OCI-LY7 (cell line): ENCODE measurements at regions not wholly inside any gene's neighbourhood (a gene's known extent, or its start where the extent isn't known, plus 50 kb on each side); places are given as distances from the start of the nearest gene placed in this dataset.

Source experiments
- BruUV-seq: library from RNA; stranded (reverse); fragments of 400-500 nt; replicated peaks from 2 replicates; lab custom pipeline; 2021; lab: Mats Ljungman, UMichigan
- CTCF ChIA-PET: fragments of 300-600 bp; sonication (Branson Sonifier 250); formaldehyde crosslinking; loops from one replicate; lab custom pipeline; 2022; ENCODE audit warnings: antibody characterized with exemption; ENCODE audit not compliant: unreplicated experiment; lab: Charles Lee
- POLR2A ChIA-PET: fragments of 300-600 bp; sonication (Branson Sonifier 250); formaldehyde crosslinking; loops from one replicate; lab custom pipeline; 2022; ENCODE audit warnings: antibody characterized with exemption; lab: Charles Lee
- DNase-seq: peaks from one replicate; pipeline ENCODE4 v3.0.0-alpha.2; 2015; ENCODE audit warnings: low spot score
- H2AFZ ChIP-seq: fragments of 200-600 bp; sonication (generic), shearing (Covaris generic); 2 replicates; pipeline ENCODE4 v1.6.1; 2014; ENCODE audit warnings: mild to moderate bottlenecking, antibody characterized with exemption, low read length, moderate library complexity
- H3K27ac ChIP-seq: fragments of 200-600 bp; sonication (generic); 2 replicates; pipeline ENCODE4 v1.5.1; 2014; ENCODE audit warnings: mixed run types, low read depth, mild to moderate bottlenecking, moderate library complexity, low read length, inconsistent platforms; ENCODE audit not compliant: poor library complexity, severe bottlenecking
- H3K36me3 ChIP-seq: fragments of 200-600 bp; sonication (generic); 2 replicates; pipeline ENCODE4 v1.6.1; 2014; ENCODE audit warnings: mild to moderate bottlenecking, antibody characterized with exemption, low read length, moderate library complexity, mixed read lengths; ENCODE audit not compliant: insufficient read depth
- H3K4me1 ChIP-seq: fragments of 200-600 bp; sonication (generic); 2 replicates; pipeline ENCODE4 v1.5.1; 2014; ENCODE audit warnings: mild to moderate bottlenecking, low read length; ENCODE audit not compliant: insufficient read depth, poor library complexity, severe bottlenecking
- H3K4me2 ChIP-seq: fragments of 200-600 bp; sonication (generic); 2 replicates; pipeline ENCODE4 v1.6.1; 2014; ENCODE audit warnings: mild to moderate bottlenecking, low read length
- H3K4me3 ChIP-seq: fragments of 200-600 bp; sonication (generic); 2 replicates; pipeline ENCODE4 v1.5.1; 2014; ENCODE audit warnings: mild to moderate bottlenecking, low read depth, low read length; ENCODE audit not compliant: poor library complexity, severe bottlenecking
- H3K79me2 ChIP-seq: fragments of 200-600 bp; sonication (generic); 2 replicates; pipeline ENCODE4 v1.6.1; 2016; ENCODE audit warnings: low read depth, mild to moderate bottlenecking, low read length, moderate library complexity, mixed read lengths; ENCODE audit not compliant: insufficient read depth
- H3K9me2 ChIP-seq: fragments of 200-600 bp; sonication (generic); 2 replicates; pipeline ENCODE4 v1.6.1; 2016; ENCODE audit warnings: mild to moderate bottlenecking, low read length, mixed read lengths; ENCODE audit not compliant: insufficient read depth
- H3K9me3 ChIP-seq: fragments of 200-600 bp; sonication (generic); 2 replicates; pipeline ENCODE4 v1.6.1; 2014; ENCODE audit warnings: mild to moderate bottlenecking, mixed run types, low read length, mixed read lengths
- H4K20me1 ChIP-seq: fragments of 200-600 bp; sonication (generic); 2 replicates; pipeline ENCODE4 v1.6.1; 2014; ENCODE audit warnings: mild to moderate bottlenecking, antibody characterized with exemption, low read length, moderate library complexity, mixed read lengths; ENCODE audit not compliant: insufficient read depth
- EZH2phosphoT487 ChIP-seq: fragments of 200-600 bp; sonication (generic); IDR thresholded peaks from 2 replicates; pipeline ENCODE4 v1.6.1; 2018; ENCODE audit warnings: low read depth, borderline replicate concordance, mild to moderate bottlenecking, mixed run types, antibody characterized with exemption, low read length, moderate library complexity, mixed read lengths
- intact Hi-C: fragments of 100-400 bp; cut with micrococcal nuclease; formaldehyde crosslinking; loops from one replicate; pipeline ENCODE4 v1.10.0; 2022; ENCODE audit not compliant: unreplicated experiment
- TF ChIP-seq, protein P1 (sequence below): fragments of 200-600 bp; sonication (generic); conservative IDR thresholded peaks from 2 replicates; pipeline ENCODE4 v1.5.1; 2014; ENCODE audit warnings: mild to moderate bottlenecking, antibody characterized with exemption, low read length, moderate library complexity, mixed read lengths

DNA sequence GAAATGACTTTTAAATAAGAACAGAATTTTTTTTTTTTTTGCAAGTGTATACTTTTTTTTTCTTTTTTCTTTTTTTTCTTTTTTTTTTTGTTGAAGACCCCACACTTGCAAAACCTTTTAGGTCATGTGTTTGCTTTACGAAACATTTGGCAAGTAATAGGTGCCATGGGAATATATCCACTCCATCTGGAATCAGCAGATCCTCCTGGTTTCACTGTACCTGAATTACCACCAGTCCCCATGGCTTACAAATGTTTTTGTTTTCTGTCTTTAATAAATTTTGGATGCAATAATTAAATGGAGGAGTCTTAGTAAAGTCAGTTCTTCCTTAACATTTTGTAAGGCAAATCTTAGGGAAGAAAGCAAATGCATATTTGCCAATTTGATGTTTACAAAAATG, 559.7 kb upstream of the ZEB2 start:
- Histone ChIP-seq H3K9me3 (no peaks in the 10 kb centered on the region), H2AFZ (no peak overlapping the region), H3K4me2 (no peak overlapping the region), H3K36me3 (no peaks in the 10 kb centered on the region), H4K20me1 (no peaks in the 10 kb centered on the region), H3K4me1 (no peaks in the 10 kb centered on the region), H3K79me2 (no peaks in the 10 kb centered on the region), H3K27ac (no peak overlapping the region), H3K4me3 (no peak overlapping the region), H3K9me2 (no peaks in the 10 kb centered on the region)
- intact Hi-C loops: no loop called here
- BruUV-seq: no TSS peak
- POLR2A ChIA-PET: no interaction called here
- no peak for DNase-seq
- CTCF ChIA-PET: no interaction called here
- no peak for TF ChIP-seq EZH2phosphoT487
- TF ChIP-seq, protein P1, sequence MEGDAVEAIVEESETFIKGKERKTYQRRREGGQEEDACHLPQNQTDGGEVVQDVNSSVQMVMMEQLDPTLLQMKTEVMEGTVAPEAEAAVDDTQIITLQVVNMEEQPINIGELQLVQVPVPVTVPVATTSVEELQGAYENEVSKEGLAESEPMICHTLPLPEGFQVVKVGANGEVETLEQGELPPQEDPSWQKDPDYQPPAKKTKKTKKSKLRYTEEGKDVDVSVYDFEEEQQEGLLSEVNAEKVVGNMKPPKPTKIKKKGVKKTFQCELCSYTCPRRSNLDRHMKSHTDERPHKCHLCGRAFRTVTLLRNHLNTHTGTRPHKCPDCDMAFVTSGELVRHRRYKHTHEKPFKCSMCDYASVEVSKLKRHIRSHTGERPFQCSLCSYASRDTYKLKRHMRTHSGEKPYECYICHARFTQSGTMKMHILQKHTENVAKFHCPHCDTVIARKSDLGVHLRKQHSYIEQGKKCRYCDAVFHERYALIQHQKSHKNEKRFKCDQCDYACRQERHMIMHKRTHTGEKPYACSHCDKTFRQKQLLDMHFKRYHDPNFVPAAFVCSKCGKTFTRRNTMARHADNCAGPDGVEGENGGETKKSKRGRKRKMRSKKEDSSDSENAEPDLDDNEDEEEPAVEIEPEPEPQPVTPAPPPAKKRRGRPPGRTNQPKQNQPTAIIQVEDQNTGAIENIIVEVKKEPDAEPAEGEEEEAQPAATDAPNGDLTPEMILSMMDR: no peak

DNA sequence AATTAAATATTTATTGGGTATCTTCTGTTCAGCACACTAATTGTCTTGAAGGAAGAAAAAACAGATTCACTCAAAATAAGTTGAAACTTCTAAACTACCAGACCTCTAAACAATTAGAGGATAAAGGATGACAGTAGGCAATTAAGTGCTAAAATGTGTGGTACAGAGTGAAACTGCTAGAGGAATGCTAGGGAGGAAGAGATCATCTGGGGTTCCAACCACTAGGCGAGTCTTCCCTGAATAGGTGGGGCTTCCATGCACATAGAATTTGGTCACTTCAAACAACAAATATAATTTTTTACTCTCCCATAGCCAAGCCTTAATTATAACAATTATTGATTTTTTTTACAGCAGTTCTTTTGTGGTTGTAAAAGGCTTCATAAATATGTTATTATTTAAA, 559.0 kb upstream of the ZEB2 start:
- Histone ChIP-seq H3K4me1 (no peaks in the 10 kb centered on the region), H3K79me2 (no peaks in the 10 kb centered on the region), H3K9me3 (no peaks in the 10 kb centered on the region), H3K4me2 (no peak overlapping the region), H4K20me1 (no peaks in the 10 kb centered on the region), H3K4me3 (no peak overlapping the region), H3K9me2 (no peaks in the 10 kb centered on the region), H3K27ac (no peak overlapping the region), H3K36me3 (no peaks in the 10 kb centered on the region), H2AFZ (no peak overlapping the region)
- no TSS peak for BruUV-seq
- intact Hi-C loops: no loop called here
- DNase-seq: no peak
- CTCF ChIA-PET: no interaction called here
- POLR2A ChIA-PET: no interaction called here
- TF ChIP-seq, protein P1: no peak
- TF ChIP-seq EZH2phosphoT487: no peak

GRCh38 chr2:145076085-145076484, 556.2 kb upstream of the ZEB2 start:
- H3K9me3 ChIP-seq: no peaks in the 10 kb centered on the region
- no peak overlapping the region for H3K4me3 ChIP-seq
- H3K4me1 ChIP-seq: no peaks in the 10 kb centered on the region
- TF ChIP-seq EZH2phosphoT487: no peak
- TF ChIP-seq, protein P1: no peak
- H3K4me2 ChIP-seq: no peak overlapping the region
- intact Hi-C loops: no loop called here
- H3K27ac ChIP-seq: no peak overlapping the region
- no peak for DNase-seq
- no TSS peak for BruUV-seq
- H3K9me2 ChIP-seq: no peaks in the 10 kb centered on the region
- no peaks in the 10 kb centered on the region for H3K79me2 ChIP-seq
- ChIA-PET POLR2A (interaction anchor here (1.4 to 2.4 kb wide), 2 partner anchors 9 to 16 kb away, joined by 5 to 9 read pairs; no protein-coding TSS in a partner anchor), CTCF (no interaction called here)
- H4K20me1 ChIP-seq: no peaks in the 10 kb centered on the region
- H2AFZ ChIP-seq: no peak overlapping the region
- H3K36me3 ChIP-seq: no peaks in the 10 kb centered on the region
